Vagina (tissue), 2 donors: ENCODE measurements at regions not wholly inside any gene's neighbourhood (a gene's known extent, or its start where the extent isn't known, plus 50 kb on each side); places are given as distances from the start of the nearest gene placed in this dataset.

Experiments
- POLR2A ChIP-seq, 2 donors: fragments of 450-650 bp; IDR thresholded peaks; one replicate each; pipeline ENCODE4 v1.6.1; 2017; ENCODE audit warnings: antibody characterized with exemption in 2 of 2, mild to moderate bottlenecking in 2 of 2, moderate library complexity in 2 of 2
- TF ChIP-seq, protein P1 (sequence below), 3 experiments: fragments of 450-650 bp in 2 of 3; fragments of 200-600 bp in 1 of 3; sonication (generic) in 1 of 3; IDR thresholded peaks; one replicate each; pipeline ENCODE4 v1.5.1; 2017 to 2019; ENCODE audit warnings: antibody characterized with exemption in 3 of 3, mild to moderate bottlenecking in 2 of 3, moderate library complexity in 2 of 3

DNA sequence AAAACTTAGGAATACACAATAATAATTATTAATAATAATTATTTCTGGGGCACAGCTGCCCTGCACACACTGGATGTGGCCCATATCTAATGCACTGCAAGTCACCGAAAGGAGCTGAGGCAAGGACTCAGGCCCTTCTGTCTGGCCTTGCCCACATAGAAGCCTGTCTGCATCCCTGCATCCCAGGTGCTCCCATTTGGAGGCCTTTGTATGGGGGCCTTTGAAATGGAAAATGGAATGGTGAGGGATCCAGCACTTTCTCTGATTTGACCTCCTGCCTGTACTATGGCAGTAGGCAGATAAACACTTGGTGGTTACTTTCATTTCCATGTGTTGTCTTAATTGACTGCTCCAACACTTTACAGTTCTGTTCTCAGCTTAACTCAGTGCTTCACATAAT, 75.7 kb upstream of the PTCHD4 start:
- TF ChIP-seq, protein P1, sequence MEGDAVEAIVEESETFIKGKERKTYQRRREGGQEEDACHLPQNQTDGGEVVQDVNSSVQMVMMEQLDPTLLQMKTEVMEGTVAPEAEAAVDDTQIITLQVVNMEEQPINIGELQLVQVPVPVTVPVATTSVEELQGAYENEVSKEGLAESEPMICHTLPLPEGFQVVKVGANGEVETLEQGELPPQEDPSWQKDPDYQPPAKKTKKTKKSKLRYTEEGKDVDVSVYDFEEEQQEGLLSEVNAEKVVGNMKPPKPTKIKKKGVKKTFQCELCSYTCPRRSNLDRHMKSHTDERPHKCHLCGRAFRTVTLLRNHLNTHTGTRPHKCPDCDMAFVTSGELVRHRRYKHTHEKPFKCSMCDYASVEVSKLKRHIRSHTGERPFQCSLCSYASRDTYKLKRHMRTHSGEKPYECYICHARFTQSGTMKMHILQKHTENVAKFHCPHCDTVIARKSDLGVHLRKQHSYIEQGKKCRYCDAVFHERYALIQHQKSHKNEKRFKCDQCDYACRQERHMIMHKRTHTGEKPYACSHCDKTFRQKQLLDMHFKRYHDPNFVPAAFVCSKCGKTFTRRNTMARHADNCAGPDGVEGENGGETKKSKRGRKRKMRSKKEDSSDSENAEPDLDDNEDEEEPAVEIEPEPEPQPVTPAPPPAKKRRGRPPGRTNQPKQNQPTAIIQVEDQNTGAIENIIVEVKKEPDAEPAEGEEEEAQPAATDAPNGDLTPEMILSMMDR (IDR thresholded peaks at IDR 0.05), result no peak
- TF ChIP-seq POLR2A (IDR thresholded peaks at IDR 0.05), result no peak
